Suprapubic skin (tissue), 4 donors: ENCODE measurements at regions not wholly inside any gene's neighbourhood (a gene's known extent, or its start where the extent isn't known, plus 50 kb on each side); places are given as distances from the start of the nearest gene placed in this dataset.

Experiments used
- CTCF ChIP-seq, 2 donors: fragments of 200-600 bp in 1 of 2; fragments of 450-650 bp in 1 of 2; sonication (generic) in 1 of 2; IDR thresholded peaks; one replicate each; pipeline ENCODE4 v1.5.1; 2016 to 2019; ENCODE audit warnings: antibody characterized with exemption in 2 of 2, mild to moderate bottlenecking in 1 of 2, moderate library complexity in 1 of 2
- EP300 ChIP-seq: sonication (generic); formaldehyde crosslinking; IDR thresholded peaks from one replicate; pipeline ENCODE4 v1.6.1; 2017; ENCODE audit warnings: antibody characterized with exemption
- POLR2AphosphoS5 ChIP-seq, 3 donors: sonication (generic); formaldehyde crosslinking; IDR thresholded peaks; one replicate each; pipeline ENCODE4 v1.6.1; 2017; ENCODE audit warnings: antibody characterized with exemption in 3 of 3

DNA sequence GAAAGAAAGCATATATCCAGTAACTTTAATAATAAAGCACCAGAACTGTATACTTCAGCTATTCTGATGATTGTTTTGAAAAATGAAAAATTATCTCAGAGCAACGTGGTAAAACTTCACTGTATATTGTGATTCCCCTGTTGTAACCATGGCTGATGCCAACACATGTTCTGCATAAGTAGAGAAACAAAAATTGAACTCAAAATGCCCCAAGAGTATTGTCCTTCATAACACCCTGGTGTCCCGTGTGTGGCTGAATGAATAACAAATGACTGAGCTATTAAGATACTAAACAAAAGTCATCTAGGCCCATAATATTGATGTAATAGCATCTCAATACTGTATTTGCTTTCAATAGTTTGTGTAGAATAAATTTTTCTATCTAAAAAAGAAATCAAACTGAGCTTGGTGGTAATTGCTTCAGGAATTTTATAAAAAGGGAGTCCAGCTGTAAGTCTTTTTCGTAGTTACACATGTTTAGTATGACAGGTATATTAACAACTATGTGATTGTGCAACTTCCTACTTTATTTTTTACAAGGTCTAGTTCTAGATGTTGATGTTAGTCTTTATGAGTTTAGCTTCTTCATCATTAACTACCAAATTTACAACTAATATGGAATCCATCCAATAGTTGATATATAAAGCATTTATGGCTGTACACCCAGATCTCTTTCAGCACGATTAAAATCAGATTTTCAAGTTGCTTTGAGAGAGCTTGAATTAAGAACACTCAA lies 623.8 kb upstream of the AGTR1 start:
- TF ChIP-seq CTCF (IDR thresholded peaks at IDR 0.05) (no peak), POLR2AphosphoS5 (IDR thresholded peaks at IDR 0.05) (no peak), EP300 (no peak)
